Astrocyte of the cerebellum (primary cell): ENCODE measurements at regions not wholly inside any gene's neighbourhood (a gene's known extent, or its start where the extent isn't known, plus 50 kb on each side); places are given as distances from the start of the nearest gene placed in this dataset.
A peak's percentile ranks its signal among the peaks of the same experiment; 100 is the strongest.

Source experiments
- DNase-seq: peaks from one replicate; pipeline ENCODE4 v3.0.0-alpha.2; 2011; ENCODE audit warnings: low read depth
- H3K4me3 ChIP-seq: 2 replicates; pipeline ENCODE4 v1.5.1; 2011; ENCODE audit warnings: mild to moderate bottlenecking, low read depth, low read length, moderate library complexity
- CTCF ChIP-seq: IDR thresholded peaks from 2 replicates; pipeline ENCODE4 v1.5.1; 2012; ENCODE audit warnings: low read length, low read depth, moderate library complexity, mild to moderate bottlenecking; ENCODE audit errors: missing control alignments
- in situ Hi-C: cut with HindIII; loops from 2 replicates; pipeline ENCODE4 v1.10.0; 2017; ENCODE audit warnings: low sequenced_read_pairs

GRCh38 chr2:145985517-145985916, 1465.6 kb upstream of the ZEB2 start:
- TF ChIP-seq CTCF = no peak
- no peak overlapping the region for H3K4me3 ChIP-seq
- in situ Hi-C loops = no loop called here
- DNase-seq = no peak

GRCh38 chr2:145984580-145984979, 1464.7 kb upstream of the ZEB2 start:
- in situ Hi-C loops = no loop called here

GRCh38 chr2:145980318-145980717, 1460.4 kb upstream of the ZEB2 start:
- no peak for DNase-seq
- no peak for TF ChIP-seq CTCF
- no peak overlapping the region for H3K4me3 ChIP-seq
- in situ Hi-C loops = no loop called here

More at GRCh38 chr2:145984580-145984979, 1464.7 kb upstream of the ZEB2 start:
- no peak for TF ChIP-seq CTCF
- DNase-seq = peak; percentile 48
- no peak overlapping the region for H3K4me3 ChIP-seq

GRCh38 chr2:145975406-145975805, 1455.5 kb upstream of the ZEB2 start:
- no peak overlapping the region for H3K4me3 ChIP-seq
- in situ Hi-C loops = no loop called here

GRCh38 chr2:145961846-145962245, 1441.9 kb upstream of the ZEB2 start:
- no peak for TF ChIP-seq CTCF
- H3K4me3 ChIP-seq = no peak overlapping the region
- no peak for DNase-seq
- in situ Hi-C loops = no loop called here

More at GRCh38 chr2:145975406-145975805, 1455.5 kb upstream of the ZEB2 start:
- peak; percentile 26 for DNase-seq
- no peak for TF ChIP-seq CTCF

GRCh38 chr2:145960479-145961163, 1440.7 kb upstream of the ZEB2 start:
- in situ Hi-C loops = no loop called here
- no peak for DNase-seq
- no peak for TF ChIP-seq CTCF
- no peak overlapping the region for H3K4me3 ChIP-seq
